DMS153 treated with DMSO at 0.1 percent for 48 hours (cell line): ENCODE measurements at regions not wholly inside any gene's neighbourhood (a gene's known extent, or its start where the extent isn't known, plus 50 kb on each side); places are given as distances from the start of the nearest gene placed in this dataset.

Experiments
- DNase-seq: peaks from one replicate; lab custom pipeline; 2025; ENCODE audit not compliant: unreplicated experiment; lab: John Stamatoyannopoulos, UW

GRCh38 chr3:94935738-94936580 is 873.1 kb downstream of the NSUN3 start:
- no peak for DNase-seq

DNA sequence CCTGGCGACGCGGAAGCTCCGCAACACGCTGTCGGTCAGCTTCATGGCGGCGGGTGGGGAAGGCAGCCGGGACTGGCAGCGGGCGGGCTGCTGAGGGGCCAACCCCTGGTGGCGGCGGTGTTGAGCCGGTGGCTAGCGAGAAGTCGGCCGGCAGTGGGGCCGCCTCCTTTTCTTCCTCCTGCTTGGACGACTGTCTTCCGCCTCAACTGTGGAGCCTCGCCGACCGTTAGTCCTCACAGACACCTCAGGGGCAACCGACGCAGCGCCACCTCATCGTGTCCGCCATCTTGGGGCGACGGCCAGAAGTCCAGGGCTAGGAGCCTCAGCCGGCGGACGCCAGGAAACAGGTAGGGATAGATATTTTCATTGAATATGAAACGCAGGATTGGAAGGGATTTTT is 875.1 kb downstream of the NSUN3 start:
- no peak for DNase-seq

GRCh38 chr3:94946683-94947082 is 883.8 kb downstream of the NSUN3 start:
- no peak for DNase-seq

- no peak for DNase-seq
Observed at GRCh38 chr3:94961423-94962100, 898.7 kb downstream of the NSUN3 start.

- DNase-seq: no peak
Observed at GRCh38 chr3:94965867-94966475, 903.1 kb downstream of the NSUN3 start.

- DNase-seq: no peak
Observed at GRCh38 chr3:94967196-94967595, 904.3 kb downstream of the NSUN3 start.

- no peak for DNase-seq
Observed at GRCh38 chr3:94968519-94968918, 905.7 kb downstream of the NSUN3 start.

DNA sequence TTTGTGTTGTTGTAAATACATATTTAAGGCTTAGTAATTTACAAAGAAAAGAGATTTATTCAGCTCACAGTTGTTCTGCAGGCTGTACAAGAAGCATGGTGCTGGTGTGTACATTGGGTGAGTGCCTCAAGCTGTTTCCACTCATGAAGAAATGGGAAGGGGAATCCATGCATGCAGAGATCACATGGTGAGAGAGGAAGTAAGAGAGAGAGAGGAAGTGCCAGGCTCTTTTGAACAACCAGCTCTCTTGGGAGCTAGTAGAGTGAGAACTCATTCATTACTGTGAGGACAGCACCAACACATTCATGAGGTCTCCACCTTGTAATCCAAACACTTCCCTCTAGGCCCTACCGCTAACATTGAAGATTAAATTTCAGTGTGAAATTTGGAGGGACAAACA is 909.2 kb downstream of the NSUN3 start:
- no peak for DNase-seq

- DNase-seq: peak; percentile 45
Observed at GRCh38 chr3:94978084-94978483, 915.2 kb downstream of the NSUN3 start.

DNA sequence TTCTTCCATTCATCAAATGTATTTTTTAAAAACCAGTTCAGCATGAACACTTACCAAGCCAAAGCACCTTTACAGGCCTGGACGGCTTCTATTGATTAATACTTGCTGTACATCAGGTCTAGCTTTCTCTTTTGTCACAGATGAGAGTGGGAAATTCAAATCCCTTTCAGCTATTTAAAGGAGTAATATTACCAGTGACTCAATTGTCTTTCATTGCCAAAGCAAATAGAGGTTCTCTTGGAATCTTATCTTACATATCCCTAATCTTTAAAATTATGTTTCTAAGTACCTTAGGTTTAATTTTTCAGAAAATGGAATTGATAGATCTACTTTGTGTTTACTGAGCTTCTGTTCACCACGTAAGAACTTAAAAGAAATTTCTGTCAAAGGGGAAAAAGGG is 922.9 kb downstream of the NSUN3 start:
- no peak for DNase-seq

- no peak for DNase-seq
Observed at GRCh38 chr3:94990952-94991705, 928.3 kb downstream of the NSUN3 start.

GRCh38 chr3:94996743-94997142 is 933.9 kb downstream of the NSUN3 start:
- no peak for DNase-seq

DNA sequence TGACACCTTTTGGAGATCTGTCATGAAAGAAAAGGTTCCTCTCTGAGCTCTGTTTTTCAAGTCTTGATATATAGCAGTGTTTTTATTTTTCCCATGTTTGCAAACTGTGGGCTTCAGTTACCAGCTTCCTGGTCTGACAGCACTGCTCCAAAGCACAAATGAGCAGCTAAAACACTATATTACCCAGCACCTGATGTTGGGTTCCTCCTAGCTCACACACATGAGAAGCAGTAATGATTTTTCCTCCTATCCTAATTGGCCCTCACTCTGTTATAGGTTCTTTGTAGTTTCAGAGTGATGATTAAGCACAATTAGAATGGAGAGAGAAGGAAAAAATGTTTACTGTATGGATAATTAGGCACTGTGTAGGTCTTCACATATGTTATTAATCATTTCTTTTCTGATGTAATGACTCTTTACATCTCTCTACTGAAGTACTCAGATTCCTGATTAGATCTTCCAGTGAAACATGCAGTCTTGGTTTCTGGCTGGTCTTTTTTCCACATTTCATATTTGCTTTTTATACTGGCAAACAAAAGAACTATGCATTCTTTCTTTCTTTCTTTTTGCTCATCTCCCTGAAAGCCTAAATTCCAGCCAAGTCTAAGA is 939.7 kb downstream of the NSUN3 start:
- no peak for DNase-seq

- no peak for DNase-seq
Observed at GRCh38 chr3:95028688-95029087, 965.8 kb downstream of the NSUN3 start.

GRCh38 chr3:95029644-95030043 is 966.8 kb downstream of the NSUN3 start:
- DNase-seq: no peak

DNA sequence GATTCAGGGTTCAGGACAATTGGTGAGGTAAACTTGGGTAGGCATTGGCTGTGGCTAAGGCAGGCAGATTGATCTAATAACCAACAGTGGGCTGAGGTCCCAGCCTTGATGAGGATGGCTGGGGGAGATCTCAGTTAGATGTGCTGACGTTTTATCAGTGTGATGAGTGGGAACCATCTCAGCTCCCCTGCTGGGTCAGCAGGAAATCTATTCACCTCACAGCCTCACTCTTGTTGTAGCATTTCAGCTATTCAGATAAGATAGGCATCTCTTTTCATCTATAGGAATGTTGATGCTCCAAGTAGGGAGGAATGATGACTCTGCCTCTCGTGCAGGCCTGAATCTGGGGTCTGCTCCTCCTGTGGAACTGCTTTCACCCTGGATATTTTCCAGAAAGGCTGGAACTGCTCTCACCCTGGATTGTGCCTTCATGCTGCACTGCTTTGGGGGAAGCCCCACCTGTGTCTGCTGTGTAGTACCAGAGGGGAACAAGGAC is 973.7 kb downstream of the NSUN3 start:
- no peak for DNase-seq

DNA sequence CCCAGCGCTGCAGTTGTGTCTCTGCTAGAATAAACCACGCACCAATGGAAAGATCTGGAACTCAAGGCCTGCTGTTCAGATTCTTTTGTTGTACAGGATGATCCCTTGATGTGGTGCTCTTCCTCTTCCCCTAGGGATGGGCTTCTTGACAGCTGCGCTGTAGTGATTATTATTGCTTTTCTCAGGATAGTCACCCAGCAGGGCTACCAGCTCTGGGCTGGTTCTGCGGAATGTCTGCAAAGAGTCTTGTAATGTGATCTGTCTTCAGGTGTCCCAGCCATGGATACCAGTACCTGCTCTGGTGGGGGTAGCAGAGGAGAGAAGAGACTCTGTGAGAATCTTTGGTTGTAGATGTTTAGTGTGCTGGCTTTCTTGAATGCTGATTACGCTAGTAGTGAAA is 974.2 kb downstream of the NSUN3 start:
- no peak for DNase-seq

- DNase-seq: no peak
Observed at GRCh38 chr3:95037927-95038326, 975.1 kb downstream of the NSUN3 start.

- no peak for DNase-seq
Observed at GRCh38 chr3:95044101-95044500, 981.2 kb downstream of the NSUN3 start.

GRCh38 chr3:95048564-95048963 is 985.7 kb downstream of the NSUN3 start:
- DNase-seq: no peak

DNA sequence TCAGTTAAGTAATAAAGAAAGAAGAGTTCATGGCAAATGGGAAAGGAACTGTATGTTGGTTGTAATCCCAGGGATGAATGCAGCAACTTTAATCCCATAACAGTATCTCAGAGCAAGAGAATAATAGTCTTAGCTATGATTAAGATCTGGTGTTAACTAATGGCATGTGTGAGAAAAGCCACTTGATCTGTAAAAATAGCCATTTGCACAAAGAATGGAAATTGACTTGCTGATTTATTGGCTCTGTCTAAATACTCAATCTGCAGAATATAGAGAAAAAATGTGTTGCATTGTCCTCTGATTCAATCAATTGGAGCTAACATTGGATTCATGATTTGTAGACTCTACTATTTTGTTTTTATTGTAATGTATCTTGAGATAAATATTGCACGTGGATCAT is 987.0 kb downstream of the NSUN3 start:
- no peak for DNase-seq
